ENCODE measurements at regions not wholly inside any gene's neighbourhood (a gene's known extent, or its start where the extent isn't known, plus 50 kb on each side); places are given as distances from the start of the nearest gene placed in this dataset.
A peak's percentile ranks its signal among the peaks of the same experiment; 100 is the strongest.

GRCh38 chr20:58058421-58059259 lies 169.8 kb downstream of the ANKRD60 start:
- intact Hi-C loops (cut with DNase I; ENCODE audit: low total_unique reads) = no loop called here
- Histone ChIP-seq H3K9me3 (peaks cover 0 to 11% (median under 1%) of the 10 kb centered on the region in 4 donors), H3K4me1 (peaks cover 0 to 13% (median 9%) of the 10 kb centered on the region in 4 donors), H3K27ac (no peak overlapping the region), H3K4me3 (no peak overlapping the region), H3K36me3 (no peaks in the 10 kb centered on the region), H3K27me3 (peaks cover 0 to 24% (median 0%) of the 10 kb centered on the region in 3 donors)
- TF ChIP-seq EP300 (IDR thresholded peaks at IDR 0.05) (no peak), POLR2A (IDR thresholded peaks at IDR 0.05) (no peak), POLR2AphosphoS5 (IDR thresholded peaks at IDR 0.05) (no peak), CTCF (IDR thresholded peaks at IDR 0.05) (no peak)
- WGBS, 5 donors = 68 to 74% (median 70%) methylated on average over 8 of the region's 8 CpGs
- no peak for DNase-seq

GRCh38 chr20:58056921-58057686 lies 171.3 kb downstream of the ANKRD60 start:
- H3K27me3 ChIP-seq = peaks cover 0 to 24% (median 0%) of the 10 kb centered on the region in 3 donors
- no peak overlapping the region for H3K4me3 ChIP-seq
- DNase-seq = no peak
- TF ChIP-seq EP300 (IDR thresholded peaks at IDR 0.05) (no peak), CTCF (IDR thresholded peaks at IDR 0.05) (no peak), POLR2AphosphoS5 (IDR thresholded peaks at IDR 0.05) (no peak), POLR2A (IDR thresholded peaks at IDR 0.05) (no peak)
- intact Hi-C loops (cut with DNase I; ENCODE audit: low total_unique reads) = no loop called here
- H3K4me1 ChIP-seq = peaks cover 0 to 13% (median 9%) of the 10 kb centered on the region in 4 donors
- H3K27ac ChIP-seq = no peak overlapping the region
- H3K9me3 ChIP-seq = peaks cover 0 to under 1% (median 0%) of the 10 kb centered on the region in 4 donors
- 78 to 94% (median 79%) methylated on average over 6 to 7 of the region's 7 CpGs for WGBS, 5 donors
- H3K36me3 ChIP-seq = no peaks in the 10 kb centered on the region

- no peak overlapping the region for H3K27ac ChIP-seq
- H3K27me3 ChIP-seq = peaks cover 0 to 24% (median 0%) of the 10 kb centered on the region in 3 donors
- no peaks in the 10 kb centered on the region for H3K36me3 ChIP-seq
- no peak for DNase-seq
- 83 to 88% (median 85%) methylated on average over 10 of the region's 10 CpGs for WGBS, 5 donors
- no peak overlapping the region for H3K4me3 ChIP-seq
- intact Hi-C loops (cut with DNase I; ENCODE audit: low total_unique reads) = no loop called here
- peaks cover 0 to 10% (median 8%) of the 10 kb centered on the region in 4 donors for H3K9me3 ChIP-seq
- peaks cover 0 to 13% (median 9%) of the 10 kb centered on the region in 4 donors for H3K4me1 ChIP-seq
- TF ChIP-seq POLR2A (IDR thresholded peaks at IDR 0.05) (no peak), CTCF (IDR thresholded peaks at IDR 0.05) (no peak), POLR2AphosphoS5 (IDR thresholded peaks at IDR 0.05) (no peak), EP300 (IDR thresholded peaks at IDR 0.05) (no peak)
Measured at GRCh38 chr20:58056021-58056591, 172.3 kb downstream of the ANKRD60 start.

- peaks cover 0 to 13% (median 9%) of the 10 kb centered on the region in 4 donors for H3K9me3 ChIP-seq
- H3K27me3 ChIP-seq = peaks cover 0 to 25% (median 0%) of the 10 kb centered on the region in 3 donors
- no peaks in the 10 kb centered on the region for H3K36me3 ChIP-seq
- H3K4me3 ChIP-seq = no peak overlapping the region
- 20 to 35% (median 26%) methylated on average over 6 to 11 of the region's 11 CpGs for WGBS, 5 donors
- H3K27ac ChIP-seq = peak overlapping the region in 1 of 5 donors; percentile 3
- peak in 1 of 2 donors; percentile 65 for DNase-seq
- TF ChIP-seq EP300 (IDR thresholded peaks at IDR 0.05) (no peak), POLR2AphosphoS5 (IDR thresholded peaks at IDR 0.05) (no peak), POLR2A (IDR thresholded peaks at IDR 0.05) (no peak), CTCF (IDR thresholded peaks at IDR 0.05) (no peak)
- intact Hi-C loops (cut with DNase I; ENCODE audit: low total_unique reads) = no loop called here
- H3K4me1 ChIP-seq = peaks cover 0 to 13% (median 9%) of the 10 kb centered on the region in 4 donors
Measured at GRCh38 chr20:58054780-58055373, 173.6 kb downstream of the ANKRD60 start.
